OCI-LY7 (cell line): ENCODE measurements at regions not wholly inside any gene's neighbourhood (a gene's known extent, or its start where the extent isn't known, plus 50 kb on each side); places are given as distances from the start of the nearest gene placed in this dataset.

Experiments
- BruUV-seq: library from RNA; stranded (reverse); fragments of 400-500 nt; replicated peaks from 2 replicates; lab custom pipeline; 2021; lab: Mats Ljungman, UMichigan
- CTCF ChIA-PET: fragments of 300-600 bp; sonication (Branson Sonifier 250); formaldehyde crosslinking; loops from one replicate; lab custom pipeline; 2022; ENCODE audit warnings: antibody characterized with exemption; ENCODE audit not compliant: unreplicated experiment; lab: Charles Lee
- POLR2A ChIA-PET: fragments of 300-600 bp; sonication (Branson Sonifier 250); formaldehyde crosslinking; loops from one replicate; lab custom pipeline; 2022; ENCODE audit warnings: antibody characterized with exemption; lab: Charles Lee
- DNase-seq: peaks from one replicate; pipeline ENCODE4 v3.0.0-alpha.2; 2015; ENCODE audit warnings: low spot score
- H2AFZ ChIP-seq: fragments of 200-600 bp; sonication (generic), shearing (Covaris generic); 2 replicates; pipeline ENCODE4 v1.6.1; 2014; ENCODE audit warnings: mild to moderate bottlenecking, antibody characterized with exemption, low read length, moderate library complexity
- H3K27ac ChIP-seq: fragments of 200-600 bp; sonication (generic); 2 replicates; pipeline ENCODE4 v1.5.1; 2014; ENCODE audit warnings: mixed run types, low read depth, mild to moderate bottlenecking, moderate library complexity, low read length, inconsistent platforms; ENCODE audit not compliant: poor library complexity, severe bottlenecking
- H3K36me3 ChIP-seq: fragments of 200-600 bp; sonication (generic); 2 replicates; pipeline ENCODE4 v1.6.1; 2014; ENCODE audit warnings: mild to moderate bottlenecking, antibody characterized with exemption, low read length, moderate library complexity, mixed read lengths; ENCODE audit not compliant: insufficient read depth
- H3K4me1 ChIP-seq: fragments of 200-600 bp; sonication (generic); 2 replicates; pipeline ENCODE4 v1.5.1; 2014; ENCODE audit warnings: mild to moderate bottlenecking, low read length; ENCODE audit not compliant: insufficient read depth, poor library complexity, severe bottlenecking
- H3K4me2 ChIP-seq: fragments of 200-600 bp; sonication (generic); 2 replicates; pipeline ENCODE4 v1.6.1; 2014; ENCODE audit warnings: mild to moderate bottlenecking, low read length
- H3K4me3 ChIP-seq: fragments of 200-600 bp; sonication (generic); 2 replicates; pipeline ENCODE4 v1.5.1; 2014; ENCODE audit warnings: mild to moderate bottlenecking, low read depth, low read length; ENCODE audit not compliant: poor library complexity, severe bottlenecking
- H3K79me2 ChIP-seq: fragments of 200-600 bp; sonication (generic); 2 replicates; pipeline ENCODE4 v1.6.1; 2016; ENCODE audit warnings: low read depth, mild to moderate bottlenecking, low read length, moderate library complexity, mixed read lengths; ENCODE audit not compliant: insufficient read depth
- H3K9me2 ChIP-seq: fragments of 200-600 bp; sonication (generic); 2 replicates; pipeline ENCODE4 v1.6.1; 2016; ENCODE audit warnings: mild to moderate bottlenecking, low read length, mixed read lengths; ENCODE audit not compliant: insufficient read depth
- H3K9me3 ChIP-seq: fragments of 200-600 bp; sonication (generic); 2 replicates; pipeline ENCODE4 v1.6.1; 2014; ENCODE audit warnings: mild to moderate bottlenecking, mixed run types, low read length, mixed read lengths
- H4K20me1 ChIP-seq: fragments of 200-600 bp; sonication (generic); 2 replicates; pipeline ENCODE4 v1.6.1; 2014; ENCODE audit warnings: mild to moderate bottlenecking, antibody characterized with exemption, low read length, moderate library complexity, mixed read lengths; ENCODE audit not compliant: insufficient read depth
- CTCF ChIP-seq: fragments of 200-600 bp; sonication (generic); conservative IDR thresholded peaks from 2 replicates; pipeline ENCODE4 v1.5.1; 2014; ENCODE audit warnings: mild to moderate bottlenecking, antibody characterized with exemption, low read length, moderate library complexity, mixed read lengths
- EZH2phosphoT487 ChIP-seq: fragments of 200-600 bp; sonication (generic); IDR thresholded peaks from 2 replicates; pipeline ENCODE4 v1.6.1; 2018; ENCODE audit warnings: low read depth, borderline replicate concordance, mild to moderate bottlenecking, mixed run types, antibody characterized with exemption, low read length, moderate library complexity, mixed read lengths
- intact Hi-C: fragments of 100-400 bp; cut with micrococcal nuclease; formaldehyde crosslinking; loops from one replicate; pipeline ENCODE4 v1.10.0; 2022; ENCODE audit not compliant: unreplicated experiment

DNA sequence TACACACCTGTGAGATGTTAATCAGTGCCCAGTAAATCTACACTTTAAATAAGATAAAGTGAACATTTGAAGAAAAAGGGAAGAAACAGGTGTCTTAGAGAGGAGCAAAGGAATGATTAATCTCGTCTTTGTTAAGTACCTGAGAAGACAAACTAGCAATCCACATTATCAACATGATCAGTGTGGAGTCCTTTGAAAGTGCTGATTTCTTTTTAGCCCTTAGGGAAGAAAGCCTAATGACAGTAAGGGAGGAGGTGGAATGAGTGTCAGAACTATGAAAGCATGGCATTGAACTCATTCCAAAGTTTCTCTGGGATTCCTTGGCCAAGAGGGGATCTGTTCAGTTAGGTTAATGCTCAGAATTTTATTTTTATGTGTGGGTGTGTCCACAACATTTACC, 1109.0 kb upstream of the ACO1 start:
- Histone ChIP-seq H3K36me3 (no peaks in the 10 kb centered on the region), H3K9me3 (no peaks in the 10 kb centered on the region), H3K79me2 (no peaks in the 10 kb centered on the region), H3K27ac (no peak overlapping the region), H4K20me1 (no peaks in the 10 kb centered on the region), H2AFZ (no peak overlapping the region), H3K4me2 (no peak overlapping the region), H3K4me1 (no peaks in the 10 kb centered on the region), H3K4me3 (no peak overlapping the region), H3K9me2 (no peaks in the 10 kb centered on the region)
- no peak for DNase-seq
- ChIA-PET POLR2A (interaction anchor here (0.6 to 0.7 kb wide), 2 partner anchors 702 to 1546 kb away, joined by 3 read pairs; no protein-coding TSS in a partner anchor), CTCF (no interaction called here)
- TF ChIP-seq CTCF: no peak
- TF ChIP-seq EZH2phosphoT487: no peak
- intact Hi-C loops: no loop called here
- no TSS peak for BruUV-seq

- TF ChIP-seq CTCF (no peak), EZH2phosphoT487 (no peak)
- H2AFZ ChIP-seq: no peak overlapping the region
- DNase-seq: no peak
- no peaks in the 10 kb centered on the region for H3K79me2 ChIP-seq
- no peak overlapping the region for H3K27ac ChIP-seq
- no peaks in the 10 kb centered on the region for H3K36me3 ChIP-seq
- POLR2A ChIA-PET: no interaction called here
- H3K9me3 ChIP-seq: no peaks in the 10 kb centered on the region
- H3K9me2 ChIP-seq: no peaks in the 10 kb centered on the region
- H4K20me1 ChIP-seq: no peaks in the 10 kb centered on the region
- H3K4me3 ChIP-seq: no peak overlapping the region
- BruUV-seq: no TSS peak
- intact Hi-C loops: no loop called here
- no peak overlapping the region for H3K4me2 ChIP-seq
- CTCF ChIA-PET: no interaction called here
- H3K4me1 ChIP-seq: no peaks in the 10 kb centered on the region
These were observed 1093.7 kb upstream of the ACO1 start for GRCh38 chr9:31290731-31291130.

GRCh38 chr9:31302620-31303418, 1081.6 kb upstream of the ACO1 start:
- no TSS peak for BruUV-seq
- peak overlapping the region; percentile 23; the same call in 1 of the 2 replicates for H3K4me2 ChIP-seq
- intact Hi-C loops: no loop called here
- CTCF ChIA-PET: no interaction called here
- H3K9me2 ChIP-seq: no peaks in the 10 kb centered on the region
- no peaks in the 10 kb centered on the region for H3K4me1 ChIP-seq
- H2AFZ ChIP-seq: no peak overlapping the region
- no peak overlapping the region for H3K4me3 ChIP-seq
- TF ChIP-seq EZH2phosphoT487: no peak
- TF ChIP-seq CTCF: no peak
- H3K79me2 ChIP-seq: no peaks in the 10 kb centered on the region
- H3K27ac ChIP-seq: no peak overlapping the region
- H3K36me3 ChIP-seq: no peaks in the 10 kb centered on the region
- H4K20me1 ChIP-seq: no peaks in the 10 kb centered on the region
- no peak for DNase-seq
- H3K9me3 ChIP-seq: no peaks in the 10 kb centered on the region
- POLR2A ChIA-PET: no interaction called here
